ENCODE measurements at regions not wholly inside any gene's neighbourhood (a gene's known extent, or its start where the extent isn't known, plus 50 kb on each side); places are given as distances from the start of the nearest gene placed in this dataset.
"Not testable (repeated sequence)": the region's sequence is repeated elsewhere in the genome, so short reads cannot be mapped to it uniquely, and the experiment has no call there.

DNA sequence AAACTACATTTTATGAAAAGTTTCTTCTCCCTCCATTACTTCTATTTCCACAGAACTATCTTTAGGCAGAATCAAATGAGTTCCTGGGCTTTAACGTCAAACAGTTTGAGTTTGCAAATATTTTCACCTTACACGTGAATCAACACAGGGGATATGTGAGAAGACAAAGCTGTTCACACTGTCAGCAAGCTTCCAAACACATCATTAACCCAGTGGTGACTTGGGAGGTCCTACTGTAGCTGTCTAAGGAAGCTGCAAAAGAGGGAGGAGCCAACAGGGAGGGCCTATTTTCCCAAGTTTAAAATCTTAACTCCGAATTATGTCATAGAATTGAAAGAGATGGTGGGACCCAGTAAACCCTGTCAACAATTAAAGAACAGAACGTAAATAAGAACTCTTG, 337.8 kb upstream of the DNAJC19 start:
- DNase-seq, result no peak

DNA sequence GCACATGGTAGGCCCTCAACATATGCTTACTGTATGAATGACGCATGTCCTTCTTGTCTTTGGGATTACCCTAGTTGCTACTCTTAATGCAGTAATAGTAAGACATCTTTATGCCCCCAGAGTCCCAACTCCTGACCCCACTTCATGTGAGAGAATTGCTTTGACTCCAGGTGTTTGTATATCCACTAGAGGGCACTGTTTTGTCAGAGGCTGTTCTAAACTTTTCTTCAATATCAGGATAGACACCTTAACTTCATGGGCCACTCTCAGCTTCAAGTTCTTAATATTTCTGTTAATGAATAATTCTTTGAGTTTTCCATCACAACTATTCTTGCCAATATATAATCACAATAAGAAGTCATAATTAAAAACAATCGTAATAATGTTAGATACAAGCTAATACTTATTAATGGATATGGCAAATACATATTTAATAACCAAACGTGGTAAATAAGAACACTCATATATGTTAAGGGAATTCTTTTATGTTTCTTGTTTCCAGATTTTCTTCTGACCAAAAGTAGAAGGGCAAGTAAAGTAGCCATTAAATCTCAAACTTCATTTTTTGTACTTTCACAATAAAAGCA, 337.2 kb upstream of the DNAJC19 start:
- DNase-seq, result peak; percentile 58

DNA sequence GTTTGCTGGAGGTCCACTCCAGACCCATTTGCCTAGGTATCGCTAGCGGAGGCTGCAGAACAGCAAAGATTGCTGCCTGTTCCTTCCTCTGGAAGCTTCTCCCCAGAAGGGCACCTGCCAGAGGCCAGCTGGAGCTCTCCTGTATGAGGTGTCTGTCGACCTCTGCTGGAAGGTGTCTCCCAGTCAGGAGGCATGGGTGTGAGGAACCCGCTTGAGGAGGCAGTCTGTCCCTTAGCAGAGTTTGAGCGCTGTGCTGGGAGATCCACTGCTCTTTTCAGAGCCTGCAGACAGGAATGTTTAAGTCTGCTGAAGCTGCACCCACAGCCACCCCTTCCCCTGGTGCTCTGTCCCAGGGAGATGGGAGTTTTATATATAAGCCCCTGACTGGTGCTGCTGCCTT, 335.0 kb upstream of the DNAJC19 start:
- not testable (repeated sequence) for DNase-seq

DNA sequence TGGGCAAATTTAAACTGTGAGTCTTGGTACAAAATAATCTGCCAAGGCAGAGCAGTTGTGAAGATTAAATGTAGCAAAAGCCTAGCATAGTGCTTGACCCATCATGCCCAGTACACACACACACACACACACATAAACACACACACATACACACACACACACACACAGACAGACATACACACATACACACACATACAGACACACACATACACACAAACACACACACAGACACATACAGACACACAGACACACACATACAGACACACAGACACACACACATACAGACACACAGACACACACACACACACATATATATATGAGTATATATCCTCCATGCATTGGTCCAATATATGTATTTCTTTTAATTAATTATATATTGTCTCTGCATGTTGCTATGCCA, 328.8 kb upstream of the DNAJC19 start:
- no peak for DNase-seq

- DNase-seq, result peak; percentile 21
Observed at GRCh38 chr3:181317508-181317907, 328.0 kb upstream of the DNAJC19 start.

DNA sequence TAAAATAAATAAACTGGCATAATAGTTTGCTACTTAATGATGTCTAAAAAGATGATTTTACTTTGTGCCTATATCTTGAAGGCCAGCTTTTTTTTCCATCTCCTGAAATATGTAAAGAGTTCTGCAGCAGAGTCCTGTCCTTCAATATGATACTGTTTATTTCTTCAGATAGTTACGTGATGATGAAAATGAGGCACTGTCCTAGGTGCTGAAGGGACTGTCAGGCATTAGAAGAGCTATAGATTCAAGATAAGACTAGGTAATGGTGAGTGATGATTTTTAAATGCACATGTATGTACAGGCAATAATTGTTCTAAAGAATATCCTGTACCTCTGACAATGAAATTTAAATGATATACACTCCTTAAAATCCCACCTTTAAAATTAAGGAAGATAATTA, 326.9 kb upstream of the DNAJC19 start:
- no peak for DNase-seq

DNA sequence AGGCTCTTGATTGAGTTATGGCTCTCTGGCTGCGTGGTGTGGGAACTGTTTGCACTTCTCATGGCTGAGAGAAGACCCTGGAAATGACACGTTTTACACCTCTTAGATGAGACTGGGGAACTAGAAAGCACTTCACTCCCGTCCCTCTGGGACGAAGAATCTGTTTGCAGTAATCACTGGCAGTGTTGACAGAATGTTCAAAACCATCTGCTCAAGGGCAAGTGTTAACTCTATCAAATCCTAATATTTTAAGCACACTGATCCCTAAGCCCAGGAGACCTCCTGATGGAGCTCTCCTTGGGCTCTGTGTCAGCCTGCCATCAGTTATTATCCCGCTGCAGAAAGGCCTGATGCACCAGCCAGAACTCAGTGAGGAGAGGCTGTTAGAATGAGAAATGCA, 323.8 kb upstream of the DNAJC19 start:
- DNase-seq, result peak; percentile 47

GRCh38 chr3:181311186-181311585, 321.6 kb upstream of the DNAJC19 start:
- DNase-seq, result no peak

DNA sequence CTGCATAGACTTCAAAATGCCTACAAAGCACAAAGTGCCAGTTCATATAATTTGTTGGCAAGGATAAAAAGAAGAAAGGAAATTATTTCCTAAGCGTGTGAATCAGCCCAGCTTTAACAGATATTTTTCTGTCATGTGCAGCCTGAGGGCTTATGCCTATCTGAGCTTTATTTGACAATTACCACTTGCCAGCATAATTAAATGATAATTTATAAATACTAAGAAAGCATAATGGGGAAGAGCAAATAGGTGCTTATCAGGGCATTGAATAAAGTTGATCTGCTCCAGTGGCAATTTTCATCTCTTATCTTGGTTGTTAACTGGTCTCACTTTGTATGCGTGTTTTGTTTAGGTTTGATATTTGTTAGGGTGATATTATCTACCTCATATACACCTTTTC, 313.4 kb upstream of the DNAJC19 start:
- no peak for DNase-seq

DNA sequence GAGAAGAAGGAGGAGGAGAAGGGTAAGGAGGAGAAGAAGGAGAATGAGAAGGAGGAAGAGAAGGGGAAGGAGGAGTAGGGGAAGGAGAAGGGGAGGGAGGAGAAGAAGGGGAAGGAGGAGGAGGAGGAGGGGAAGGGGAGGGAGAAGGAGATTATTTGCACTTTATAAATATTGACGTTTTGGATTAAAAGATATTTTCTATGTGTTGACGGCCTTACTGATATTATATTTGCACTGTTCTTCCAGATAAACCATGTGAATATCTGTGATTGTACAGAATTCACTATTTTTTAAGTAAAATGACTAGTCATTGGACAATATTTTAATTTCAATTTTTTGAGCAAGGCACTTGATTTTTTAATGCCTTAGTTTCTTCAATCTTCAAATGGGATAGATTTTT, 310.5 kb upstream of the DNAJC19 start:
- no peak for DNase-seq

DNA sequence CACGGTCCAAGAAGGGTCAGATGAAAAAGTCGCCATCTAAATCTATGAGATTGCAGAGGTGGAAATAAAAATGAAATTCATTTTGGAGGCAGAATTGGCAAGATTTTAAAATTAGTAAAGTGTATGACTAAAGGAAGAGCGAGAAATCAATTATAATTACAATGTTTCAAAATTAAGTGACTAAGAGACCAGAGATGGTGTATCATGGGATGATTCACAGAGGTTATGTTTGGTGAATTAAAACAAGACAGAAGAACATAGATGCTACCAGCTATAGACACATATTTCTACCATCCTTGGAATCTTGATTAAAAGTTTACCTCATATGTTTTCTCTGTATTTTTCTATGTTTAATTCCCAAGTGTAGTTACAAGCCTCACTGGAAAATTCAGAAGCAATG, 308.9 kb upstream of the DNAJC19 start:
- no peak for DNase-seq

DNA sequence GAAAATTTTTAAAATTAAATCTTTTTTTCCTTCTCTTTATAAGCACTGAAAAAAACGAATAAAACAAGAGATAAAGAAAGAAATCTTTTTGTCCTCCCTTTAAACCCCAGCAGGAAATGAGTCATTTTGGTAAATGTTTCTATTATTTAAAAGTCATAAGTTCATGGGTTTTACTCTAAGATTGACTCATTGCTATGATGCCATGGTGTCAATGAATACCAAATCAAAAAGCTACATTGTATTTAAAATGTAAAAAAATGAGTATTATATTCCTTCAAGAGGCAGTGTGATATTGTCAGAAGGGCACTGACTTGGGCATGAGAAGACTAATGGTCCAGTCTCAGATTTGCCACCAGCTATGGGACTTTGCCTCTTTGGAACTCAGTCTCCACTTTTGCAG, 303.4 kb upstream of the DNAJC19 start:
- no peak for DNase-seq

DNA sequence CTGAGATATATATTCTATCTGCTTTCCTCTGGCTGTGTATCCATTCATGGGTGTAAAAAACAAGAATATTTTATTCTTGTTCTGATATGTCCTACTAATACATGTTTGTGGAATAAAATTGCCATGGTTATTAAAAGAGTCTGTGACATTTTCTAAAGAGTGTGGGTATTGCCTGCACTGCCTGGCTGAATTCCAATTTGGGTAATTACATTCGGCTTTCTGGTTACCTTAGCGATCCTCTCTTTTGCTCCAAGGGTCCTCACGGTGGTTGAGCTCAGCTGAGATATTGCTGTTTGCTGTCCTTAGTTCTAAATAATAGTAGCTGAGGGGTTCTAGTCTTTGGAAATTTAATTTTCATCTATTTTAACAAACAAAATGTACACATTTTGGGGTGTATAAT, 301.4 kb upstream of the DNAJC19 start:
- no peak for DNase-seq

DNA sequence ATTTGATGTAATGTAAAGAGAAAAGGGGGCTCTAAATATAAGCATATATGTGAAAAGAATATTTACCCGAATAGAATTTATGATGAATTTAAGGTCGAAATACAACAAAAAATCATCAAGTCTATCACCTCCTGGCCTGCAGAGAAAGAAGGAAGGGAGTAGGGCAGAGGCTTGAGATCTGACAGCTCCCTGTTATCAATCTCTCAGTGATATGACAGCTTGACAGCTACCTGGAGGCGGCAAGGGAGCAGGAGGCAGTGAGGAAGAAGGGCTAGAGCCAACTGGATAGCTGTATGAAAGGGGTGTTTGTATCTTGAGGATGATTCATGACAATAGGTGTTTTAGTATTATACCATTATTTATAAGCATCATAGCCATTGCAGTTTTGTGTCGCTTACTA, 299.8 kb upstream of the DNAJC19 start:
- DNase-seq, result no peak

GRCh38 chr3:181288145-181288544, 298.6 kb upstream of the DNAJC19 start:
- DNase-seq, result no peak

DNA sequence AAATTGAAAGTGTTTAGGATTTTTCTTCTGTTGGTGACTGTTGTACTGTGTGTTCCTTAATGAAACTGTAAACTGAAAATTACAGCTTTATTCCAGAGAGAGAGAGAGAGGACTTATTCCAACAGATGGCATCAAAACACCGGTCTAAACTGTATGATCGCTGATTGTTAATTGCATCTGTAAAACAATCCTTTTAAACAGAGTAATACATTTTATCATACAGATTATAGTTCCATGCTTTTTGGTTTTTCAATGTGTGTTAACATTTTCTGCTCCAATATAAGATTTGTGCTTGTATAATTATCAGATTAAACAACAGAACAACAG, 289.7 kb upstream of the DNAJC19 start:
- peak; percentile 10 for DNase-seq

DNA sequence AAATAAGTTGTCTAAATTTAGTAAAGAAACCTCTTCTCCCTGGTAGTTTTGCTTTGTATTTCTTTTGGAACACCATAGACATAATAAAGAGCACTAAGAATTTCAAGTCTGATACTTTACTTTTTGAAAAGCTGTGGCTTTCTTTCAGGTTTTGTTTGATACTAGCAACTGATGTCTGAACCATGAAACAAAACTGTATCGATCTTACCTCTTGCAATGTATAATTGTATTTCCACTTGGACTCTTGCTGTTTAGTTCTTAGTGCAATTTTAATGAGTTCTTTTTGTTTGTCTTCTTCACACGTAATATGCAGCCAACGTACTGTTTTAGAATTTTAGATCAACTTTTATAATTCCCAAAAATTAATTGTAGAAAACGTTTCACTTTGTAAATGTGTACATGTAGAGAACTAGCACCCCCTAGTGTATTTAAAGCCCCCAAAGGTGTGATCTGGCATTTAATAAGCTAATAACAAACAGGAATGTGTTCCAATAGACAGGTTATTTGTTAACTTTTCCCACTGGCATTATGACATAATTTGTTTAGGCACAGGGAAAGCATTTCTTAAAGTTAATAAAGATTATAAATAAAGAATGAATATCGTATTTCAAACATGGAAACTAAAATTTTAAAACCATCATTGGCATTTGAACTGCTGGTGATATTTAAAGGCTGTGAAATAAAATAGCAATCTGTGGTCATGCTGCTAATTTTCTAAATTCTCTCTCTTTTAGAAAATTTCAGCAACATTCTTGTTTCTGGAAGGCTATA, 289.1 kb upstream of the DNAJC19 start:
- no peak for DNase-seq

DNA sequence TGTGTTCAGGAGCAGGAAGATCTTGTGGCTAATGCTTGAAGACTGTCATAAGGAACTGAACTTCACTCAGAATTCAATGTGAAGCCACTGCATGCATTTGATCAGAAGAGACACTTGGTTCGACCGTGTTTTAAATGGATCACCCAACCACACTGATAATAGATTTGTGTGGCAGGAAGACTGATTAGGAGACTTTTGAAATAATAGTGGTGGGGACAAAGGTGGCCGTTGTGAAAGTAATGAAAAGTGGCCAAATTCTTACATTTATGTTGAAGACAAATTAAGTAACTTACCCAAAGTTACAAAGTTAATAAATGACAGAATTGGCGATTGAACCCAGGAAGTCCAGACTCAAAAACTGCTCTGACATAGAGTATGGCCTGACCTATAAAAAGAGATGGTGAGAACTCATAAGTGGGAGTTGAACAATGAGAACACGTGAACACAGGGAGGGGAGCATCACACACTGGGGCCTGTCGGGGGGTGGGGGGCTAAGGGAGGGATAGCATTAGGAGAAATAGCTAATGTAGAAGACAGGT, 286.9 kb upstream of the DNAJC19 start:
- no peak for DNase-seq

DNA sequence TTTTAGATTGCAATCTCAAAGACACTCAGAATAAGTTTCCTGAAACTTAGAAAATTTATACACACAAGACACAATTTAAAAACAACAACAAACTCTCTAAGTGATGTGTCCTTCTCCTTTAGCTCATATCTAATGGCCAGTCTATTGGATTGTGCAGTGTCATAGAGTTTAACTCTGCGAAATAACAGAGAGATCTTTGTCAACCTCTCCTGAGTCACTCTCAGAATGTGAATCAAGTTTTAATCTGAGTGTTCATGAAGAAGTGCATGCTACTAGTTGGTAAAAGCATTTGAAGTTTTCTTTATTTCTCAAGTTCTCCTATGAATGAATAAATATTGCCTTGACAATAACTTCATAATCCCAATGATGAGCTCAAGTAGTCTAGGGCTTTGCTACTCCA, 284.5 kb upstream of the DNAJC19 start:
- DNase-seq, result no peak

GRCh38 chr3:181267312-181267711, 277.8 kb upstream of the DNAJC19 start:
- DNase-seq, result no peak

- peak; percentile 63 for DNase-seq
Observed at GRCh38 chr3:181265750-181266333, 276.3 kb upstream of the DNAJC19 start.

- DNase-seq, result no peak
Observed at GRCh38 chr3:181264486-181264885, 274.9 kb upstream of the DNAJC19 start.

DNA sequence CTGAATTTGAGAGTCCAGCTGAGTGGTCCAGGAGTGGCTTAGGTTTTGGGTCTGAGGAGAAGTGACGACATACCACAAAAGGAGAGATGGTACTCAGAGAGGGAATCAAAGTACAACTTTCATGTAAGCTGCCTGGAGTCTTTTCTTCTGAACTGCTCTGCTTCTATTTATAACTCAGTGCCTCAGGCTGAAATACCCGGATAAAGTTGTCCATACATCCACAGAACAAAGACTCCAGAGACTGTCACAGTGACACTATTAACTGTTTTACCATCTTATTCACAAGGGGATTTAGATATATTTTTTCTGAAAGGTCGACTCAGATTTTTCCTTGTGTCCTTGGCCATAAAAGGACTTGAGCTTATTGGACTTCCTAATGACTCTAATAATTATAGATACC, 264.3 kb upstream of the DNAJC19 start:
- DNase-seq, result no peak

- DNase-seq, result peak; percentile 17
Observed at GRCh38 chr3:181252631-181253030, 263.1 kb upstream of the DNAJC19 start.

GRCh38 chr3:181250714-181251113, 261.2 kb upstream of the DNAJC19 start:
- DNase-seq, result no peak

Measured in NCI-H774 (cell line).